ENCODE measurements at regions not wholly inside any gene's neighbourhood (a gene's known extent, or its start where the extent isn't known, plus 50 kb on each side); places are given as distances from the start of the nearest gene placed in this dataset.
"Not testable (repeated sequence)": the region's sequence is repeated elsewhere in the genome, so short reads cannot be mapped to it uniquely, and the experiment has no call there.

GRCh38 chr12:79990509-79991338, 55.8 kb upstream of the PPP1R12A start:
- DNase-seq, result not testable (repeated sequence)

- peak; percentile 40 for DNase-seq
Observed at GRCh38 chr12:79988368-79988767, 53.5 kb upstream of the PPP1R12A start.

- DNase-seq, result no peak
Observed at GRCh38 chr12:79987731-79988130, 52.8 kb upstream of the PPP1R12A start.

Data from kidney glomerular epithelial cell (primary cell).